WTC11 (cell line): ENCODE measurements at regions not wholly inside any gene's neighbourhood (a gene's known extent, or its start where the extent isn't known, plus 50 kb on each side); places are given as distances from the start of the nearest gene placed in this dataset.

Experiments used
- CREB1 ChIP-seq: sonication (generic); formaldehyde crosslinking; IDR thresholded peaks from 2 replicates; pipeline ENCODE4 v1.8.0; 2023; ENCODE audit warnings: mild to moderate bottlenecking, missing genetic modification reagents
- FOXK1 ChIP-seq: sonication (generic); formaldehyde crosslinking; IDR thresholded peaks from 2 replicates; pipeline ENCODE4 v1.8.0; 2022; ENCODE audit warnings: mild to moderate bottlenecking, moderate library complexity, missing genetic modification reagents
- HMGA2 ChIP-seq: fragments of 250-450 bp; sonication (Bioruptor Pico); IDR thresholded peaks from 2 replicates; pipeline ENCODE4 v1.4.0; 2021; ENCODE audit warnings: mild to moderate bottlenecking, moderate library complexity
- NR1H2 ChIP-seq: sonication (generic); formaldehyde crosslinking; IDR thresholded peaks from 2 replicates; pipeline ENCODE4 v1.9.0; 2021; ENCODE audit warnings: mild to moderate bottlenecking, moderate library complexity, missing genetic modification reagents
- RELA ChIP-seq: sonication (generic); formaldehyde crosslinking; IDR thresholded peaks from 2 replicates; pipeline ENCODE4 v1.8.1; 2022; ENCODE audit warnings: missing genetic modification reagents, mild to moderate bottlenecking, borderline replicate concordance
- TEAD4 ChIP-seq: sonication (generic); formaldehyde crosslinking; IDR thresholded peaks from 2 replicates; pipeline ENCODE4 v1.8.0; 2022; ENCODE audit warnings: mild to moderate bottlenecking, missing genetic modification reagents
- ZBTB21 ChIP-seq: sonication (generic); formaldehyde crosslinking; IDR thresholded peaks from 2 replicates; pipeline ENCODE4 v1.8.1; 2023; ENCODE audit warnings: mild to moderate bottlenecking, missing genetic modification reagents, borderline replicate concordance
- TF ChIP-seq, protein P1 (sequence below): fragments of 200-600 bp; IDR thresholded peaks from 2 replicates; pipeline ENCODE4 v1.8.0; 2022; ENCODE audit warnings: antibody characterized with exemption
- TF ChIP-seq, protein P2 (sequence below): sonication (generic); formaldehyde crosslinking; IDR thresholded peaks from 2 replicates; pipeline ENCODE4 v1.8.1; 2022; ENCODE audit warnings: mild to moderate bottlenecking, moderate library complexity, missing genetic modification reagents

DNA sequence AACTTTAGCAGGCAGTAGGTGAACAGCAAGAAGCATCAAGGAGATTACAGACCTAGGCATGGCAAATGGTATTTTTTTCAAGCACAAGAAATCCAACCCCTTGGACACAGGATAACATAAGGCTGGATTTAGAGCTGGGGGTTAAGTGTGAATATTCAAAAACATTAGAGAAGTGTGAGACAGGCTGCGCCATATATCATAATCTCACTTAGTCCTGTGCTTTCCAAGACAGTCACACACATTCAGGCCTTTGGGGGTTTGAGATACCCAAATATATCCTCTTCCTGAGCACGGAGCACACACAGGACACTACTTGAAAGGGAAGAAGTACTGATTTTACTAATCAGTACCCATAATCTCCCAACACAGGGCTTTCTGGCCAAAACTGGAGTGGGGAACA is 83.0 kb upstream of the CLDN18 start:
- TF ChIP-seq TEAD4: no peak
- TF ChIP-seq, protein P1, sequence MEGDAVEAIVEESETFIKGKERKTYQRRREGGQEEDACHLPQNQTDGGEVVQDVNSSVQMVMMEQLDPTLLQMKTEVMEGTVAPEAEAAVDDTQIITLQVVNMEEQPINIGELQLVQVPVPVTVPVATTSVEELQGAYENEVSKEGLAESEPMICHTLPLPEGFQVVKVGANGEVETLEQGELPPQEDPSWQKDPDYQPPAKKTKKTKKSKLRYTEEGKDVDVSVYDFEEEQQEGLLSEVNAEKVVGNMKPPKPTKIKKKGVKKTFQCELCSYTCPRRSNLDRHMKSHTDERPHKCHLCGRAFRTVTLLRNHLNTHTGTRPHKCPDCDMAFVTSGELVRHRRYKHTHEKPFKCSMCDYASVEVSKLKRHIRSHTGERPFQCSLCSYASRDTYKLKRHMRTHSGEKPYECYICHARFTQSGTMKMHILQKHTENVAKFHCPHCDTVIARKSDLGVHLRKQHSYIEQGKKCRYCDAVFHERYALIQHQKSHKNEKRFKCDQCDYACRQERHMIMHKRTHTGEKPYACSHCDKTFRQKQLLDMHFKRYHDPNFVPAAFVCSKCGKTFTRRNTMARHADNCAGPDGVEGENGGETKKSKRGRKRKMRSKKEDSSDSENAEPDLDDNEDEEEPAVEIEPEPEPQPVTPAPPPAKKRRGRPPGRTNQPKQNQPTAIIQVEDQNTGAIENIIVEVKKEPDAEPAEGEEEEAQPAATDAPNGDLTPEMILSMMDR: no peak
- TF ChIP-seq NR1H2 (CRISPR knock-in tag): no peak
- TF ChIP-seq, protein P2, sequence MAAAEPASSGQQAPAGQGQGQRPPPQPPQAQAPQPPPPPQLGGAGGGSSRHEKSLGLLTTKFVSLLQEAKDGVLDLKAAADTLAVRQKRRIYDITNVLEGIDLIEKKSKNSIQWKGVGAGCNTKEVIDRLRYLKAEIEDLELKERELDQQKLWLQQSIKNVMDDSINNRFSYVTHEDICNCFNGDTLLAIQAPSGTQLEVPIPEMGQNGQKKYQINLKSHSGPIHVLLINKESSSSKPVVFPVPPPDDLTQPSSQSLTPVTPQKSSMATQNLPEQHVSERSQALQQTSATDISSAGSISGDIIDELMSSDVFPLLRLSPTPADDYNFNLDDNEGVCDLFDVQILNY (CRISPR knock-in tag): no peak
- no peak for TF ChIP-seq RELA (CRISPR knock-in tag)
- TF ChIP-seq ZBTB21 (CRISPR knock-in tag): no peak
- TF ChIP-seq CREB1: no peak
- no peak for TF ChIP-seq HMGA2 (CRISPR knock-in tag)
- TF ChIP-seq FOXK1 (CRISPR knock-in tag): no peak
